ENCODE measurements at regions not wholly inside any gene's neighbourhood (a gene's known extent, or its start where the extent isn't known, plus 50 kb on each side); places are given as distances from the start of the nearest gene placed in this dataset.

- TF ChIP-seq CTCF (IDR thresholded peaks at IDR 0.05) (no peak), POLR2A (IDR thresholded peaks at IDR 0.05) (no peak), EP300 (IDR thresholded peaks at IDR 0.05) (no peak)
Observed at GRCh38 chr16:8182761-8183160, 407.6 kb downstream of the TMEM114 start.

All from ovary (tissue), 3 donors.